ENCODE measurements at regions not wholly inside any gene's neighbourhood (a gene's known extent, or its start where the extent isn't known, plus 50 kb on each side); places are given as distances from the start of the nearest gene placed in this dataset.

DNA sequence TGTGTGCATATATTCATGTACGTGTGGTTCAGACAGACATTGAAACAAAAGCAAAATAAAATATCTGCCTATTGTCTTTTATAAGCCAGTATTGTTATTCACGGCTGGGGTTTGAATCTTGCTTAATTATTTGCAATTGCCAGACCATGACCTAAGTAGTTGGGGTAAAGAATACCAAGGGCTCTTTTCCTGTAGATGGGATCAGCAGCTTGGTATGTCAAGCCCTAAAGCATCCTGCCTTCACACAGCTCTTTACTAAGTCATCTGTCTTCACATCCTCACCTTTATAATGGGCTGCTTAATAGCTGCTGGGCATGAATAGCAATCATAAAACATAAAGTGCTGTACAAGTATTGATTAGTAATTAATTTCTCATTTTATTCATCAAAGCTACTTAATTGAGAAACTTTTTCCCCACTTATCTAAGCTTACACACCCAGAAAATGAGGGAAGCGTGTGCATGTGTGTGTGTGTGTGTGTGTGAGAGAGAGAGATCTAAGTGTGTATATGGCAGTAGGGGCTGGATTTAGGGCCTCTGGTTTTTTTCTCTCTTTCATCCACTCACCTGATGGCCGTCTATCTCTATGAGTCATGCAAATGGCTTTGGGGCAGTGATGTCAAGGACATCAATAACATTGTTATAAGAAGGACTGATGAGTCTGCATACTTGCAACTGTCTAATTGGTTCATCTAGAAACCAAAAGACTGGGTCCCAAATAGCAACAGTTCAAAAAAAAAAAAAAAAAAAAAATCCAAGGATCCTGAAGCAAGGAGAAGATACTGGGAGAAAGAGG lies 244.1 kb upstream of the TNP1 start (continued):
- TF ChIP-seq ZNF384 (IDR thresholded peaks at IDR 0.05; ENCODE audit: borderline replicate concordance, low read depth, low read length) (no peak), ZNF274 (IDR thresholded peaks at IDR 0.05; ENCODE audit: insufficient read depth, insufficient read length) (no peak), MYC (IDR thresholded peaks at IDR 0.05; ENCODE audit: insufficient read depth, insufficient read length, insufficient replicate concordance, low read length, severe bottlenecking) (no peak)

GRCh38 chr2:217102956-217103355 lies 243.1 kb upstream of the TNP1 start:
- Histone ChIP-seq H3K9ac (ENCODE audit: control insufficient read depth, insufficient read depth, low read length) (no peak overlapping the region), H4K20me1 (ENCODE audit: control insufficient read depth, insufficient read depth) (no peaks in the 10 kb centered on the region), H3K27ac (ENCODE audit: control insufficient read depth, insufficient read depth) (no peak overlapping the region), H3K4me3 (no peak overlapping the region), H3K36me3 (ENCODE audit: control insufficient read depth in 2 of 2, insufficient read depth in 2 of 2, low read length in 1 of 2) (no peaks in the 10 kb centered on the region), H3K79me2 (ENCODE audit: control insufficient read depth, insufficient read depth, low read length) (no peaks in the 10 kb centered on the region), H3K27me3 (replicated peaks in 1 of 2; ENCODE audit: control insufficient read depth in 2 of 2, insufficient read depth in 2 of 2, low read length in 1 of 2) (no peaks in the 10 kb centered on the region), H3K4me2 (ENCODE audit: control insufficient read depth, insufficient read depth) (no peak overlapping the region), H2AFZ (ENCODE audit: control insufficient read depth, low read depth, low read length) (no peak overlapping the region), H3K4me1 (ENCODE audit: control insufficient read depth, insufficient read depth, low read length) (no peaks in the 10 kb centered on the region; the same call in 1 of the 2 replicates), H3K9me3 (replicated peaks; ENCODE audit: control insufficient read depth, insufficient read depth, low read length) (no peaks in the 10 kb centered on the region; the same call in 2 of the 3 replicates)
- ChIA-PET CTCF (no interaction called here), POLR2A (no interaction called here), SMC1A (ENCODE audit: uncharacterized antibody, unreplicated experiment) (interaction anchor here (0.7 to 1.0 kb wide), 2 partner anchors 14 to 119 kb away, joined by 3 read pairs; no protein-coding TSS in a partner anchor), RAD21 (ENCODE audit: unreplicated experiment) (no interaction called here)
- in situ Hi-C loops (cut with MboI): no loop called here
- no peak for TF ChIP-seq SIN3A (IDR thresholded peaks at IDR 0.05; ENCODE audit: low read depth, low read length)
- TF ChIP-seq, protein P1, sequence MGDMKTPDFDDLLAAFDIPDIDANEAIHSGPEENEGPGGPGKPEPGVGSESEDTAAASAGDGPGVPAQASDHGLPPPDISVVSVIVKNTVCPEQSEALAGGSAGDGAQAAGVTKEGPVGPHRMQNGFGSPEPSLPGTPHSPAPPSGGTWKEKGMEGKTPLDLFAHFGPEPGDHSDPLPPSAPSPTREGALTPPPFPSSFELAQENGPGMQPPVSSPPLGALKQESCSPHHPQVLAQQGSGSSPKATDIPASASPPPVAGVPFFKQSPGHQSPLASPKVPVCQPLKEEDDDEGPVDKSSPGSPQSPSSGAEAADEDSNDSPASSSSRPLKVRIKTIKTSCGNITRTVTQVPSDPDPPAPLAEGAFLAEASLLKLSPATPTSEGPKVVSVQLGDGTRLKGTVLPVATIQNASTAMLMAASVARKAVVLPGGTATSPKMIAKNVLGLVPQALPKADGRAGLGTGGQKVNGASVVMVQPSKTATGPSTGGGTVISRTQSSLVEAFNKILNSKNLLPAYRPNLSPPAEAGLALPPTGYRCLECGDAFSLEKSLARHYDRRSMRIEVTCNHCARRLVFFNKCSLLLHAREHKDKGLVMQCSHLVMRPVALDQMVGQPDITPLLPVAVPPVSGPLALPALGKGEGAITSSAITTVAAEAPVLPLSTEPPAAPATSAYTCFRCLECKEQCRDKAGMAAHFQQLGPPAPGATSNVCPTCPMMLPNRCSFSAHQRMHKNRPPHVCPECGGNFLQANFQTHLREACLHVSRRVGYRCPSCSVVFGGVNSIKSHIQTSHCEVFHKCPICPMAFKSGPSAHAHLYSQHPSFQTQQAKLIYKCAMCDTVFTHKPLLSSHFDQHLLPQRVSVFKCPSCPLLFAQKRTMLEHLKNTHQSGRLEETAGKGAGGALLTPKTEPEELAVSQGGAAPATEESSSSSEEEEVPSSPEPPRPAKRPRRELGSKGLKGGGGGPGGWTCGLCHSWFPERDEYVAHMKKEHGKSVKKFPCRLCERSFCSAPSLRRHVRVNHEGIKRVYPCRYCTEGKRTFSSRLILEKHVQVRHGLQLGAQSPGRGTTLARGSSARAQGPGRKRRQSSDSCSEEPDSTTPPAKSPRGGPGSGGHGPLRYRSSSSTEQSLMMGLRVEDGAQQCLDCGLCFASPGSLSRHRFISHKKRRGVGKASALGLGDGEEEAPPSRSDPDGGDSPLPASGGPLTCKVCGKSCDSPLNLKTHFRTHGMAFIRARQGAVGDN (IDR thresholded peaks at IDR 0.05): no peak
- DNase-seq (ENCODE audit: low read depth, low spot score) (no peak), FAIRE-seq (no peak), ATAC-seq (no peak)
- 82% methylated on average over 1 of the region's 1 CpG for WGBS (ENCODE audit: insufficient coverage, insufficient replicate concordance, low lambda C conversion rate, missing lambda C conversion rate)
- BruUV-seq (replicated peaks): no TSS peak
- intact Hi-C loops (cut with micrococcal nuclease; ENCODE audit: unreplicated experiment): no loop called here

Data from GM12878 (cell line).